T-helper 1 cell (primary cell): ENCODE measurements at regions not wholly inside any gene's neighbourhood (a gene's known extent, or its start where the extent isn't known, plus 50 kb on each side); places are given as distances from the start of the nearest gene placed in this dataset.

Source experiments
- DNase-seq, 5 donors: peaks; one replicate each; pipeline ENCODE4 v3.0.0-alpha.2; 2012 to 2020

DNA sequence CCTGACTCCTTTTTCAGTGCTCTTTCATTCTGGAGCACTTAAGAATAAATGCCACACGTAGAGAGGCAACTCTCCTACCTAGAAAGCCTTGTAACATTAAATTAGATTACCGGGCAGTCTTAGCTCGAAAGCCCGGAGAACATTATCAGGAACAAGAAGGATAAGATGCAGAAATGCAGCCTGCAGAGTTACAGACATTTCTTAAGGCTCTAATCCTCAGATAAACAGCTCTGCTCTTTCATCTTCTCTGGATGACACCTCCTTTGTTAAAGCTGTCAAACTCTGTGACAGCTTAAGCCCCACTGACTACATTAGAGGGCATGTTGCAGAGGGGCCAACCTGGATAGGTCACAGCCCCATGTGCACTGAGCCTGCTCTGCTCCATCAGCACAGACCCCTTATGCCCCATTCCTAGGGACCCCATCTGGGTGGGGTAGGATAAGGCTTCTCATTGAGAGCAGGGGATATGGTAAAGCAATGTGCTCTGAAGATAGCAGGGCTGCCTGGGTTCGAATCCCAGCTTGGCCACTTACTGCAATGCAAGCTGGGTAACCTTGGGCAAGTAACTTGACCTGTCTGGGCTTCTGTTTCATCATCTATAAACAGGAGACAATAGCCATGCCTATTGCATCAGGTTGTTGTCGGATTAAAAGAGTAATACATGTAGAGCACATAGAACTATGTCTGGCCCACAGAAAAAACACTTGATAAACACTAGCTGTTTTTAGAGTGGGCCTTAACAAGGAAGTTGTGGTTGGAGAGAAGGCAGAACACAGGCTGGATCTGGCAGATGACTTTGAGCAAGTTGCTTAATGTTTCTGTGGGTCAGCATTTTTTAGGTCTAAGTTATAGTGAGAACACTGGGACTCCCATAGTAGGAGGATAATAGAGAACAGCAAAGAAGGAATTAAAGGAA lies 111.4 kb downstream of the THNSL2 start:
- no peak for DNase-seq

DNA sequence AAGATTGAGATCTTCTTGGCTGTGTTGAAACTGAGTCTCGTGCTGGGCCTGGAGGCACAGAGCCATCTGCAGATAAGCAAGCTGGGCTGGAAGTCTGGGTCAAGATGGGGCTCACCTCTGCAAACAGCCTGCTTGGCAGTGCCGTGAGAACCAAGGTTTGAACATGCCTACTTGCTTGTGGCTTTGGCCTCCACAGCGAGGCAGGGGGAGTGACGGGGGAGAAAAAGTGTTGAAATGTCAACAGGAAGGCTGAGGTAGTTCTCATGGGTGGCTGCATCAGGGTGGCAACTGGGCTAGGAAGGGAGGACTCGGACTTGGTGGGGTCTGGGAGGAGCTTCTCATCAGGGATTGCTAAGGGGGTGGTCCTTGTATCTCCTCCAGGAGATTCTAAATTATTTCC lies 99.7 kb downstream of the THNSL2 start:
- no peak for DNase-seq

DNA sequence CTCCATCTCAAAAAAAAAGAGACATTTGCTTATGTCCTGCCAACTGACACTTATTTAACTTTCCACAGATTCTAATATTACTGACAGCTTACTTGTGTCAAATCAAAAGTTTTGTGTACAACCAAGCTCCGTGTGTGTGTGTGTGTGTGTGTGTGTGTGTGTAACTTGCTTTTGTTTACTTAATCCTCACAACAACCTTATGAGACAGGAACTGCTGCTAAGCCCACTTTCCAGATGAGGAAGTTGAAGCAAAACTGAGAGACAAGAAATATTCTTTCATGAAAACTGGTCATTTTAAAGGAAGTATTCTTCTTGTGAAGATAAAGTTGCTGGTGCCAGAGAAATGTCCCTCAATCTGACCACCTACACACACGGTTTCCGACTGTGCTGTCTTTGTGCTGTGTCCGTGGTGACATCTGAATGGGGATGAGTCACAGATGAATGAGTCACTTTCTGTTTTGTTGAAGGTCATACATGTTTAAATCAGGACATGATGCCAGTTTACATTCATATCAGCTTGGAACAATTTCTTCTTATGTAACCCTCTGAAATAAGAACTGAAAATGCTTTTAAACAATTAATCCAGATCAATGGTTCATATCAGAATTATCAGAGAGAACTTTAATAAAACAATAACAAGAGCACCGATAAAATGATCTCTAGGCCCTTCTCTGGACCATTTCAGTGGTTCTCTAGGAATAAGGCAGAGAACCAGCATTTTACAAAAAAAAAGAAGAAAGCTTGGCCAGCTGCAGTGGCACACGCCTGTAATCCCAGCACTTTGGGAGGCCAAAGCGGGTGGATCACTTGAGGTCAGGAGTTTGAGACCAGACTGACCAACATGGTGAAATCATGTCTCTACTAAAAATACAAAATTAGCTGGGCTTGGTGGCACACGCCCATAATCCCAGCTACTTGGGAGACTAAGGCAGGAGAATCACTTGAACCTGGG lies 95.5 kb downstream of the THNSL2 start:
- DNase-seq: peak in 1 of 5 donors; percentile 41

DNA sequence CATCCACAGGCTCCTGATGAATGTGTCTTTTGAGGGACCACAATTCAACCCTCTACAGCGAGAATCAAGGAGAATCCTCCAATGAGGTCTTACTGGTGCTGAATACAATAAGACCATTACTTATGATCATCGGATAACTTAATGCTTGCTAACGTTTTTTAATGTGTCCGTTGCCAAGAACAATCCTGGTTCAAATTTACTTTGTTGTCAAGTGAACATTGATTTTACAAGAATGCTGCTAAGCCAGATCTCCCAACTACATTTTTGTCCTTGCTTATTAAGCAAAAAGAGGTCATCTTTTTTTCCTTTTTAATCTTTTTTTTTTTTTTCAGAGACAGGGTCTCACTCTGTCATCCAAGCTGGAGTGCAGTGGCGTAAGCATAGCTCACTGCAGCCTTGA lies 93.7 kb downstream of the THNSL2 start:
- DNase-seq: no peak

DNA sequence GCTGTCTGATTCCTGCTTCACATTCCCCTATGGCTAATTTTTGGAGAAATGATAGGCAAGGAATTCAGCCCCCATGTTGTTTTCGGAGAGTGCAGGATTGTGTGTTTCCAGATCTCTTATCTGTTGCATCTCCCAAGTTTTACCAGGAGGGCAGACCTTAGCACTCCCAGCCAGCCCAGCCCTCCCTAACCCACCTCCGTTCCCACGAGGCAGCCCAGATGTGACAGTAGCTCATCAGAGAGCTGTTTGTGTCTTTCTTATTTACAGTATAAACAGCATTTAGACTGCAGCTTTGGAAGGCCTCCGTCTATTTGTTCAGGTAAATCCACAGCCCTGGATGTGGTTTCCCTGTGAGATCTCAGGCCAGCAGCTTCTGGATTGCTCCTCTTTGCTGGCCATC lies 91.6 kb downstream of the THNSL2 start:
- DNase-seq: no peak

DNA sequence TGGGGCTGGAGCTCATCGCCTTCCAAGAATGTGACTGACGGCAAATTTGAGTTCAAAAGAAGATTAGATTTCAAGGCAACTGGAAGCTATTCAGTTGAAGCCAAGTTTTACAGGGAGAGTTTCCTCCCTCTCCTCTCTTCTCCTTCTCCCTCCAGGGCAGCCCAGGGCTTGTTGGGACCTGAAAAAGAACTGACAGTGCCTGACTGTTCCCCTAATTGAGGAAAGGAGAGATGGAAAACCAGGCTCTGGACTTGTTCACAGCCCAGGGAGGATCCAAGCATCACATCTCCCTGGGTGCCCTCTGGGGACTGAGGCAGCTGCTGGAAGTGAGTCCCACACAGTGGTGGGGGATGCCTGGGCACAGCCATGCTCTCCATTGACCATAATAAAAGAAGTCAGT lies 88.1 kb downstream of the THNSL2 start:
- DNase-seq: no peak

DNA sequence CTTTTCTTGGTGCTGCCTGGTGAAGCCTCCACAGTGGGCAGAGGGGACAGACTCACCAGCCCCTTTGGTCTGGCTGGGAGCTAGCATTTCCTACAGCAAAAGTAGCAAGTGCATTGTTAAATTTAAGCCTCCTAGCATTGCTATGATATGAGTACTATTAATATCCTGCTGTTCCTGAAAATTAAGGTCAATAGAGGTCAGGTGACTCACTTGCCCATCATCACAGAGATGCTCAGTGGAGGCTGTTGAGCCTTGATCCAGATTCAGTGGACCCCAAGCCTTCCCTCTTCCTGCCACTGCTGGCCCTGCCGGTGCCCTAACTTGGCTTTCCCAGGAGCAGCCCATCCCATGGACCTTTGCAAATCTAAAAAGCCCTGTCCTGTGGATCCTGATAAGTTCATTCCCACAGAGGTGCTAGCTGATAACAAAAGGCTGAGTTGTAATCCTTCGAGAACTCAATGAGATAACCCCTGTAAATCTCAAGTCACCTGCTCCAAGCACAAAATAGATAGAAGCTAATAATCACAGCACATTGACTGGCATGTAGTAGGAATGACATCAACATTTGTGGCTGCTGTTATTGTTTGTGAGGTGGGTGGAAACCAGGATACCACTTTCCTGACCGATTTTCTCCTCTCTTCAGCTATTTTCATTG lies 84.4 kb downstream of the THNSL2 start:
- no peak for DNase-seq

DNA sequence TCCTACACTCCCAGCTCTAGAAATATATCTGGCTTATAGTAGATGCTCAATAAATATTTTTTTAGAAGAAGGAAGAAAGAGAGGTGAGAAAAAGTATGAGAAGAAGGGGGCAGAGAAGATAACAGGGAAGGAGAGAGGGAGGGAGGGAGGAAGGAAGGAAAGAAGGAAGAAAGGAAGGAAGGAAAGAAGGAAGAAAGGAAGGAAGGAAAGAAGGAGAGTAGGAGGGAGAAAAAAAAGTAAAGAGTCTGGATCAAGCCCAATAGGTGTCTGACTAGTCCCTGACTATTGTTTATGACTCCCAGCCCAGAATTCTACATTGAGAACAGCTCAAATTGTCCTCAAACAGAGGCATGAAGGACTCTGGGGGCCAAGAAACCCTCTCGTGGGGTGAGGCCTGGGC lies 83.9 kb downstream of the THNSL2 start:
- no peak for DNase-seq

DNA sequence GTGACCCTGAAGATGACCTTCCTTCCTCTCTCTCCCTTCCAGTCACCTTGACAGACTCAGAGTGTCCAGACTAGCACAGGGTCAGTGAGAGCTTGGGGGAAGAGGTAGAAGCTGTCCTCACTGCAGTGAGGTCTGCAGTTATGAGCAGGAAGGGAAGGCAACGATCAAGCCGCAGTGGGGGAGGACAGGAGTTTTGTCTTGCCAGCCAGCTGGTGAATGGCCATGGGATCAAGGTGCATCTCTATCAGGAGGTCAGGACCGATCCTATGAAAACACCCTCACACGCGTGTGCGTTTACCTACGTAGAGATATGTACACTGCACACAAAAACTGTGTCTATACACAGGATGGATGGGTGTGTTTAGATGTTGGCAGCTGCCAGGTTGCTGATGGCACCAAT lies 83.2 kb downstream of the THNSL2 start:
- DNase-seq: no peak

DNA sequence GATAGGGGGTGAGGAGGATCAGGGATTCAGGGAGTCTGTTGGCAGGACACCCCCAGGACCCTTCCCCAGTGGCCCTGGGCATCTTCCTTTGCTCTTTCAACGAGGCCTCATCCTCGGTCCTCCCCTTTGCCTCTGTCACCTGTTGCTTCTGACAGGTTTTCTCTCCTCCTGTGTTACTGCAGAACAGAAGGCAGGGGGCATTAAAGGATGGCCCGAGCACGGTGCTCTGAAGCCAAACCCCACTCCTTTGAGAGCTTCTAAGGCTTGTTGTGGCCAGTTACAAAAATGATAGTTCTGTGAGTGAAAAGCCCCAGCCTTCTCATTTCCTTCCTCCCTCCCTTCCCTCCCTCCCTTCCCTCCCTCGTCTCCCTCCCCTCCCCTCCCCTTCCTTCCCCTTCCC lies 82.5 kb downstream of the THNSL2 start:
- no peak for DNase-seq

DNA sequence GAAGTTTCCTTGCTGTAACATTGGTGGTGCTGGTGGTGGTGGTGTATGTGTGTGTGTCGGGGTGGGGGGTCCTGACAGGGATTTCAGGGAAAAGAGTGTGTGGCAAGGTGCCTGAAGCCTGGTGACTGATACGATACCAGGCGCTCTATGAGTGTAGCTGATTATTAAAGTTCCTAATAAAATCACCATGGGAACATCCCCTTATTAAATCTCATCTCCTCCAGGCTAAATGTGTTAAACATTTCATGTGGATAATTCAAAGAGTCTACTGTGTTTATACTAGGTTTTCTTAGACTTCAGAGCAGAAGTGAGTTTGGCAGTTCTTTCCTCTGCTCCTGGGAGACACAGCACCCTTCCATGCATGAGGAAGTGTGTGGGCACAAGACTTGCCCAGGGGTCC lies 82.0 kb downstream of the THNSL2 start:
- DNase-seq: no peak

DNA sequence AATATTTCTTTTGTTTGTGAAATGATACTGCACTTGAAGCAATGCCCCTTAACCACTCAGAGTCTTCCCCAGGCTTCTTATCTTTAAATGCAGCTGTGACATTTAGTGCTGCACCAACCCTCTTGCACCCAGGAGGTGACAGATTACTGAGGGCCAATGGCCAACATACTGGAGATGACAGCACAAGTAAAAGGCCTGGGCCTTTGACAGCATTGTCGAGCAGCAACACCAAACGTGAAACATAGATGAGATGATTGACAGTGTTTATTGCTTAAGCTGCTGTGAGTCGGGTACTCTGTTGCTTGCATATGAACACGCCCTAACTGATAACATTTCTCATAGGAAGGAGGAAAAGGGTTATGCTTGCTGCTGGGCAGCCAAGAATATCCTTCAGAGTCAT lies 80.3 kb downstream of the THNSL2 start:
- DNase-seq: no peak

DNA sequence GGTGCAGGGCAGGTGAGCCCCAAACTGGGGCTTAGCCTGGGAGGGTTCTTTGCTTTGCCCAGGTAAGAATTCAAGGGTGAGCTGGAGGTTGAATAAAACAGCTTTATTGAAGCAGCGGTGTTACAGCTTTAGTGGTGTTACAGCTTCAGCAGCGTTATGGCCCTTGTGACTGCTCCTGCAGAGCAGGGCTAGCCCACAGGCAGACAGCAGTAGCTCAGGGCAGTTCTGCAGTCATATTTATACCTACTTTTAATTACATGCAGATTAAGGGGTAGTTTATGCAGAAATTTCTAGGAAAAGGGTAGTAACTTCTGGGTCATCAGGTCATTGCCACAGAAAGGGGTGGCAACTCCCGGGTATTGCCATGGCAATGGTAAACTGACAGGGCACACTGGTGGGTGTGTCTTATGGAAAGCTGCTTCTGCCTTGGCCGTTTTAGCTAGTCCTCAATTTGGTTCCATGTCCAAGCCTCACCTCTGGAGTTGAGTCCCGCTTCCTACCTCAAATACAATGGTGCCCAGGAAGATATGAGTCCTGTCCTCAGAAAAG lies 78.2 kb downstream of the THNSL2 start:
- no peak for DNase-seq

DNA sequence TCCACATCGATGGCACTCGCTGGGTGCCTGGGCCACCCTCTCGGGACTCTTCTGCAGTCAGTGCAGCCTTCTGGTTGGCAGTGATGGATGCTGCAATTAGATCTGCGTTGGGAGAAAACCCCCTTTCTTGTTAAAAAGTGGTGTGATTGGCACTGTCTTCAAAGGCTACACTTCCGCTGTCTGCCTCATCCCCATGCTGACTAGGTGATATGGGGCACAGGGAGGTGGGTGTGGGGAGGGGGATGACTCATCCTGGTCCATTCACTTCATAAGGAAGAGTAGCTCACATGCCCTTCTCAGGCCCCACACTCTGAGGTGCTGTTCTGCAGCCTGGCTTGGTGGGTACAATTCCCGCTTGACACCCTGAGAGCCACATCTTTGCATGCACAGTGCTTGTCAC lies 77.4 kb downstream of the THNSL2 start:
- peak in 1 of 5 donors; percentile 7 for DNase-seq

DNA sequence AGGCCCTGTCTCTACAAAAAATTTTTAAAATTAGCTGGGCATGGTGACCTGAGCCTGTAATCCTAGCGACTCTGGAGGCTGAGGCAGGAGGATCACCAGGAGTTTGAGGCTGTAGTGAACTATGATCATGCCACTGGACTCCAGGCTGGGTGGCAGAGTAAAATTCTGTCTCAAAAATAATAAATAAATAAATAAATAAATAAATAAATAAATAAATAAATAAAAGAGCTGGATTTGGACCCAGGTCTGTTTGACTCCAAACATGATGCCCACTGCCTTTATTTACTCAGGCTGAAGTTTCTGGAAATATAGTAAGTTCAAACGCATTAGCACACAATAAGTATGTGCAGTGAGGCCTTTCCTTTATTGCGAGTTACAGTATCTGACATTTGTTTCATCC lies 75.0 kb downstream of the THNSL2 start:
- DNase-seq: no peak

DNA sequence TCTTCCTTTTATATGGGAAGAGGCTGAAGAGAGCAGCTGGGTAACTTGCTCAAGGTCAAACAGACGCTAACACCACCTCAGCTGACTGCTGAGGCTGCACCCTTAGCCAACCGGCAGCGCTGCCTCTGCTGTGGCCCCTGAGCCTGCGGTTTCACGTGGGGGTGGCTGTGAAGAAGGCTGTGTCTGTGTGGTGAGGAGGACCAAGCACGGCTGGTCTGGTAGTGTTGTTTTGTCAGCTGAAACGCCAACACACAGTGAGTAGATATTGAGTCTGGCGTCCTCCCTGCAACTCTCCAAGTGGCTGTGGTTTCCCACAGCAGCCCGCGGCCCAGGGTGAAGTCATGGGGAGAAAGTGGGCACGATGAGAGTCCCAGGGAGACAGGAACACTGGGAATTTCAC lies 69.6 kb downstream of the THNSL2 start:
- no peak for DNase-seq

DNA sequence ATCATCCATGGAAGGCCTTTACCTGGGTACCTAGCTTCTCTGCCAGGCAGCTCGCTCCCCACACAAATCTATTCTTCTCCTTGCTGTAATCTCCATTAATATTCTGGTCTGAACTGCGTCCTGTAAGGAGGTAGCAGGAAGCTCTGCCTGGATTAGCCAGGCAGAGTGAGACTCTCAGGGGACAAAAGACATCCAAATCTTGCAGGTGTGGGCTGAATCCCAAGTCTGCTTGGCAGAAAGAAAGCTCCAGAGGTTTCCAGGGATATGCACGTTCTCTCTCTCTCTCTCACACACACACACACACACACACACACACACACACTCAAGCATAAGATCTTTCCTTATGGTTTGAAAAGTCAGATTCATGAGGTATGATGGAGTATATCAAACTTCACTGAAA lies 66.5 kb downstream of the THNSL2 start:
- no peak for DNase-seq
